Esophagus squamous epithelium (tissue), 5 donors: ENCODE measurements at regions not wholly inside any gene's neighbourhood (a gene's known extent, or its start where the extent isn't known, plus 50 kb on each side); places are given as distances from the start of the nearest gene placed in this dataset.

Experiments used
- DNase-seq: peaks from one replicate; lab custom pipeline; 2025; lab: John Stamatoyannopoulos, UW
- H3K27ac ChIP-seq, 4 donors: fragments of 200-600 bp; sonication (generic); one replicate each; pipeline ENCODE4 v1.5.1; 2016 to 2019; ENCODE audit warnings: mild to moderate bottlenecking in 1 of 4
- H3K27me3 ChIP-seq, 4 donors: fragments of 200-600 bp; sonication (generic); 1 replicate in 3 of 4; 2 replicates in 1 of 4; pipeline versions ENCODE4 v1.5.1 to v1.6.0; 2017 to 2021; ENCODE audit warnings: antibody characterized with exemption in 1 of 4
- H3K36me3 ChIP-seq, 3 donors: fragments of 200-600 bp; sonication (generic); one replicate each; pipeline ENCODE4 v1.5.1; 2016 to 2019
- H3K4me1 ChIP-seq, 3 donors: fragments of 200-600 bp; sonication (generic); one replicate each; pipeline ENCODE4 v1.5.1; 2017 to 2019
- H3K4me3 ChIP-seq, 4 donors: fragments of 200-600 bp; sonication (generic); 1 replicate in 3 of 4; 2 replicates in 1 of 4; pipeline ENCODE4 v1.5.1; 2016 to 2019; ENCODE audit warnings: mild to moderate bottlenecking in 2 of 4, moderate library complexity in 1 of 4
- H3K9me3 ChIP-seq, 3 donors: fragments of 200-600 bp; sonication (generic); one replicate each; pipeline ENCODE4 v1.5.1; 2016 to 2019
- CTCF ChIP-seq, 6 experiments: fragments of 450-650 bp in 4 of 6; fragments of 200-600 bp in 2 of 6; sonication (generic) in 2 of 6; IDR thresholded peaks; one replicate each; pipeline ENCODE4 v1.5.1; 2016 to 2019; ENCODE audit warnings: antibody characterized with exemption in 6 of 6, mild to moderate bottlenecking in 4 of 6, moderate library complexity in 4 of 6
- POLR2A ChIP-seq, 4 donors: fragments of 450-650 bp; IDR thresholded peaks; one replicate each; pipeline ENCODE4 v1.6.1; 2017; ENCODE audit warnings: antibody characterized with exemption in 4 of 4, mild to moderate bottlenecking in 4 of 4, moderate library complexity in 3 of 4
- WGBS, 2 donors: methylation state at CpG; one replicate each; pipeline ENCODE4 v1.1.5; 2018; 5-methylcytosine and 5-hydroxymethylcytosine counted together
- intact Hi-C: fragments of 100-400 bp; cut with DNase I; formaldehyde crosslinking; loops from one replicate; pipeline ENCODE4 v1.15.0; 2022
- donor health status: DM: yes; HTN: yes; CAD: no.

DNA sequence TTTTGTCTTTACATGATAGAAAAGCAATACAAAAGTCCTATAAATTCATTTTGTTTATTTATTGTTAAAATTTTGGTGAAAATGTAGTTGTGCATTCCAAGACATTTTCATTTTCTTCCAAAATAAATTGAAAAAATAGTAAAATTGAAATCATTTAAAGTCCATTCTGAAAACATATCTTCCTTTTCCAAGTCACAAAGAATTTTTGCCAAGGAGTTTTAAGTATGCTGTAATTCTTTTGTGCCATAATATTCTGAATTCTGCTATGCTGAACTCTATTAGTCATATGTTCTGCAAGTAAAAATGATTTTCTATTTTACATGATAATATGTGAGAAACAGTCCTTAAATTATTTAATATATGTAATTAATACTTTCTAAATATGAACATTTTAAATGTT lies 879.6 kb upstream of the SLC10A2 start:
- no peak for DNase-seq

GRCh38 chr13:103941506-103942140 lies 875.4 kb upstream of the SLC10A2 start:
- no peaks in the 10 kb centered on the region for H3K4me1 ChIP-seq
- no peaks in the 10 kb centered on the region for H3K27me3 ChIP-seq
- no peak for TF ChIP-seq POLR2A (IDR thresholded peaks at IDR 0.05)
- no peak for TF ChIP-seq CTCF (IDR thresholded peaks at IDR 0.05)
- H3K27ac ChIP-seq = no peak overlapping the region
- no peaks in the 10 kb centered on the region for H3K36me3 ChIP-seq
- H3K4me3 ChIP-seq = no peak overlapping the region
- WGBS, 2 donors = 25 to 52% methylated on average over 1 of the region's 1 CpG
- no peak for DNase-seq
- peaks cover 0 to 5% (median 0%) of the 10 kb centered on the region in 3 donors for H3K9me3 ChIP-seq
- intact Hi-C loops = no loop called here

More for the DNA sequence above, 879.6 kb upstream of the SLC10A2 start:
- TF ChIP-seq POLR2A (IDR thresholded peaks at IDR 0.05) (no peak), CTCF (IDR thresholded peaks at IDR 0.05) (no peak)
- H3K4me1 ChIP-seq = no peaks in the 10 kb centered on the region
- H3K4me3 ChIP-seq = no peak overlapping the region
- H3K27ac ChIP-seq = no peak overlapping the region
- intact Hi-C loops = no loop called here
- no peaks in the 10 kb centered on the region for H3K27me3 ChIP-seq
- H3K36me3 ChIP-seq = no peaks in the 10 kb centered on the region
- no peaks in the 10 kb centered on the region for H3K9me3 ChIP-seq

- H3K4me1 ChIP-seq = no peaks in the 10 kb centered on the region
- no peak overlapping the region for H3K4me3 ChIP-seq
- peaks cover 0 to 5% (median 0%) of the 10 kb centered on the region in 3 donors for H3K9me3 ChIP-seq
- H3K27ac ChIP-seq = no peak overlapping the region
- TF ChIP-seq CTCF (IDR thresholded peaks at IDR 0.05) (no peak), POLR2A (IDR thresholded peaks at IDR 0.05) (no peak)
- no peaks in the 10 kb centered on the region for H3K27me3 ChIP-seq
- no peaks in the 10 kb centered on the region for H3K36me3 ChIP-seq
- intact Hi-C loops = no loop called here
- no peak for DNase-seq
- 76% methylated on average over 4 of the region's 4 CpGs for WGBS, 2 donors
Observed at GRCh38 chr13:103935117-103935516, 868.9 kb upstream of the SLC10A2 start.

DNA sequence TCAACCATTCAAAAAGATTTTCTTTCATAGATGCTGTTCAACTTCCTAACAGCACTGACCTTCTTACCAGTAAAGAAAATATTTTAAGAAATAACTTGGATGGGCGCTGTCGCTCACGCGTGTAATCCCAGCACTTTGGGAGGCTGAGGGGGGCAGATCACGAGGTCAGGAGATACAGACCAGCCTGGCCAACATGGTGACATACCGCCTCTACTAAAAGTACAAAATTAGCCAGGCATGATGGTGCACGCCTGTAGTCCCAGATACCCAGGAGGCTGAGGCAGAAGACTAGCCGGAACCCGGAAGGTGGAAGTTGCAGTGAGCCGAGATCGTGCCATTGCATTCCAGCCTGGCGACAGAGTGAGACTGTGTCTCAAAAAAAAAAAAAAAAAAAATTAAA lies 865.7 kb upstream of the SLC10A2 start:
- H3K4me3 ChIP-seq = no peak overlapping the region
- TF ChIP-seq POLR2A (IDR thresholded peaks at IDR 0.05) (no peak), CTCF (IDR thresholded peaks at IDR 0.05) (no peak)
- H3K36me3 ChIP-seq = no peaks in the 10 kb centered on the region
- intact Hi-C loops = no loop called here
- H3K9me3 ChIP-seq = no peaks in the 10 kb centered on the region
- no peaks in the 10 kb centered on the region for H3K4me1 ChIP-seq
- no peaks in the 10 kb centered on the region for H3K27me3 ChIP-seq
- DNase-seq = no peak
- 90 to 93% methylated on average over 12 of the region's 12 CpGs for WGBS, 2 donors
- no peak overlapping the region for H3K27ac ChIP-seq

DNA sequence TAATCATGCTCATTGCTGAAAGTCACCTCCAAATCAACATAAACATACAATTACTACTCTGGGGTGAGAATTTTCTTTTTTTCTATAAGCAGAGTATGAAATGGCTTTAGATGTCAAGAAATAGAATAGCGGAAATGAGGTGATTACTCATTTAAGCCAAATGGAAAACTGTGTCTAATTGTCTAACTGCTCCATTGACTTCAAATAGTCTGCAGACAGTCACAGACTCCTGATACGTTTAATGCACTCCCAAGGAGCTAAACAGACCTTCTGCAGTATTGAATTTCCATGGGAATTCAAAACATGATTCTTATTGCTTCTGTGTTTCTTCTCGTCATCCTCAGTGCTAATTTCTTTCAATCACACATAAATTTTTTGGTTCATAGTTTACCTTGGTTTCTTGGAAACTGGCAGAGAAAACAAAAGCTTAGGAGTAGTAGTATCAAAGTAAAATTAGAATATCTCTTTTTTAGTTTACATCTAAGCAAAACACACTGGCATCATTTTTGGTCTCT lies 865.2 kb upstream of the SLC10A2 start:
- Histone ChIP-seq H3K4me3 (no peak overlapping the region), H3K27me3 (no peaks in the 10 kb centered on the region), H3K27ac (no peak overlapping the region), H3K9me3 (no peaks in the 10 kb centered on the region), H3K4me1 (no peaks in the 10 kb centered on the region), H3K36me3 (no peaks in the 10 kb centered on the region)
- TF ChIP-seq POLR2A (IDR thresholded peaks at IDR 0.05) (no peak), CTCF (IDR thresholded peaks at IDR 0.05) (no peak)
- DNase-seq = no peak
- intact Hi-C loops = no loop called here
- WGBS, 2 donors = 47 to 48% methylated on average over 3 of the region's 3 CpGs
